ENCODE measurements at regions not wholly inside any gene's neighbourhood (a gene's known extent, or its start where the extent isn't known, plus 50 kb on each side); places are given as distances from the start of the nearest gene placed in this dataset.
"Not testable (repeated sequence)": the region's sequence is repeated elsewhere in the genome, so short reads cannot be mapped to it uniquely, and the experiment has no call there.

DNA sequence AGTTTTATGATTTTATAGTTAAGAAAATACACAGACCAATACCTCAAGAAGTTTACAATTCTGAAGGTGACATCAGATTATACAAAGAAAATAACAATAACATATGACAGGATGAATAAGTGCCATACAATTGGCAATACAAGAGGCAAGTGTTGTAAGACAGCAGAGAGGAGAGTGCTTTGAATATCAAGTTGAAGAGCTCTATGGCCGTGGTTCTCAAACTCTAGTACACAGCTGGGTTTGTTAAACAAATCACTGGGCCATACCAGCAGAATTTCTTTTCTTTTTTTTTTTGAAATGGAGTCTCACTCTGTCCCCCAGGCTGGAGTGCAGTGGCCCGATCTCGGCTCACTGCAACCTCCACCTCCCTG, 167.1 kb upstream of the NECTIN3 start:
- no peak for DNase-seq

DNA sequence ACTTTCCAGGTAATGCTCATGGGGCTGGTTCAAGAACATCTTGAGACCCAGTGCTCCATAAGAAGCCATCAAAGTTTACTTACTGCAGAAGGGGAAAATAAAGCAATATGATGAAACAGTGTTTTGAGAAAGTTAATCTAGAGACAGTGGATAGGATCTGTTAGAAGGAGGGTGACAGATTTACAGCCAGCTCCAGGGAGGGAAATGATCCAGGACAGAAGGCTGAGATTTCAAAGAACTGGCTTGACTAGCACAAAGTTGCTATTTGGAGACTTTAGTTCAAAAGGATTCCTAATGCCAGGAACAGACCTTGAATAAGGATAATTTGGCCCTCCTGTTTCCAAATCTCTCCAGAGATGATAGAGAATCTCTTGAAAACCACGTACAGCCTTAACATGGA, 166.5 kb upstream of the NECTIN3 start:
- DNase-seq, result no peak

DNA sequence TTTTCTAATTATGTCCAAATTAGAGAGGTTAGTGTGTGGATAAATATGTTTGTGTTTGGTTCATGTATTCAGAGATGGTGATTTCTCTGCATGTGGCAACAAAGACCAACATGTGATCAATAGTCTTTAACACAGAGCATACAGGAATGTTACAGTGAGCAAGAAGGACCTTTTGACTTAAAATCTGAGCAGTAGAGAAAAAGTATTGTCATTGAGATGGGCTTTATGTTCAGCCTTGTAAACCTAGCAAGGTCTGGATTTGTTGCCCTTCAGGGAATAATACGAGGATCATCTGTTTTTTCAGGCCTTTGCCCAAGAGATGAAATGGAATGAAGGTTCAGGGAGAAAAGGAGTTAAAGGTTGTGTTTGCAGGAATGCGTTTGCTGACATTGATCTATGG, 161.8 kb upstream of the NECTIN3 start:
- no peak for DNase-seq

DNA sequence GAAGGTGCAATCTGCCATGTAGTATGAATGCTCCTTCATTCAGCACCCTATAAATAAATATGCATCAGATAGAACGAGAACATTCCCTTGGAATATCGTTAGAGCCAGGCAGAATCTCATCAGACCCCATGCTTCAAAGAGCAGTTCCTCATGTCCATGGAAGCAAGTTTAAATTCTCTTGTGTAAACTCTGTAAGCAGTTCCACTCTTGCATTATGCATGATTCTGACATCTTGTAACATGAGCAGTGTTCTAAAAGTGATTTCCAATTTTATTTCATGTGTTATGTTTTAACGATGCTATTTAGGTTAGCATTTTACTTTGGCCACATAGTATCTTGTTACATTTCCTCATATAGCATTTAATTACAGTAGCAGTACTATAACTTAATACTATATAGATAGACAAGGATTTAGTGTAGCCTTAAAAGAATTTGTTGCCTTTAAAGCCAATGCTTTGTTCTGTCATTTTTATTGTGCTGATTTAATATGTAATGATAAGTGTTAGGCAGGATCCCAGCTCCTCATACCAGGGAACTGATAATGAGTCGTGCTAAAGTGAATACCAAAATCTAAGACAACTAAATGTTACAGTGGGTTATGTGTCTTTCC, 161.2 kb upstream of the NECTIN3 start:
- DNase-seq, result peak; percentile 11

DNA sequence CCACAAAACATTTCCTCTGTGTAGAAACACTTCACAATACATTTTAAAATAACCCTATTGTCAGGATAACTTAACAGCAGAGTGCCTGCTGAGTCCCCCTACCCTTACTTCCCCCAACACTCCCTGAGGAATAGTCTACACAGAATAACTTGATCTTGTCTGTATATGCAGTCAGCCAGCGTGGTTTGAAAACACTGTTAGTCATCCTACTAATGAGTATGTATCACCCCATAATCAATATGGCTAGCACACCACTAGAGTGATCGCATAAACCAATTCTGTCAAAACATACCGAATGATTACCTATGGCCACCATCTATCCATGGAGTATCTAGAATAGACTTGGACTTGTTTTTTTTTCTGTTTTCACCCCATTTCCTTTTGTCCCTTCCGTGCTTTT, 152.7 kb upstream of the NECTIN3 start:
- no peak for DNase-seq

DNA sequence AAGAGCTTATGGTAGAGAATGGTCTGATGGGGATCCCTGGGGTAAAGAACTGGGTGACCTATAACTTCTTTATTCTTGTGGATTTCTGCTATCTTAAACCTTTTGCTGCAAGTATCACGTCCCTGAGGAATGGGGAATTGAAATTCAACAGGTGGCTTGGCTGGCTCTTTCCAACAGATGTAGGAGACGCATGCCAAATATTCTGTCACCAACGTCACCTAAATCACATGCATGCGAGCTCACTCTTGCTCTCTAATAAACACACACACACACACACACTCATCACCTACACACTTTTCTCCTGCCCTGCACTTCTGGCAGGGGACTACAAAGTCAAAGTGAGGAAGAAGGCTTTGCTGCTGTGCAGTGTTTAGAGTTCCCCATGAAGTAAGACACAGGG, 145.8 kb upstream of the NECTIN3 start:
- no peak for DNase-seq

DNA sequence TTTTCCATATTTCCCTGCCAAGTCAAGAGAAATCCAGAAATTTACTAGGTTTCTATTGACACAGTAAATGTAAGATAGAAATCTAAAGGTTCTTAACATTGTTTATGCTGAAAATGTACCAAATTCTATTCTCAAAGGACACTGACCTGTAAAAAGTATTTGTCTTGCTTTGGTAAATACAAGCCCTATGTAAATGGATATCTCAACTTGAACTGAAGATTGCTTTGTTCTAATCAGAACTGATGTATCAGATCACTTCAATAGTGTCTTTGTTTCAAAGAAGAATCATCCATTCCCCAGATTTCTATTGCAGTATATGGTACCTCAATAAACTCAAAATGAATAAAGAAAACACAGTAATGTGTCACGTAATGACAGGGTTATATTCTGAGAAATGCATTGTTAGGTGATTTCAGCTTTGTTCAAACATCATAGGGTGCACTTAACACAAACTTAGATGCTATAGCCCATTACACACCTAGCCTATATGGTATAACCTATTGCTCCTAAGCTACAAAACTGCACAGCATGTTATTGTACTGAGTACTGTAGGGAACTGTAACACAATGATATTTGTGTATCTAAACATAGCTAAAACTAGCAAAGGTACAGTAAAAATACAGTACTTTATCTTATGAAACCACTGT, 143.5 kb upstream of the NECTIN3 start:
- no peak for DNase-seq

DNA sequence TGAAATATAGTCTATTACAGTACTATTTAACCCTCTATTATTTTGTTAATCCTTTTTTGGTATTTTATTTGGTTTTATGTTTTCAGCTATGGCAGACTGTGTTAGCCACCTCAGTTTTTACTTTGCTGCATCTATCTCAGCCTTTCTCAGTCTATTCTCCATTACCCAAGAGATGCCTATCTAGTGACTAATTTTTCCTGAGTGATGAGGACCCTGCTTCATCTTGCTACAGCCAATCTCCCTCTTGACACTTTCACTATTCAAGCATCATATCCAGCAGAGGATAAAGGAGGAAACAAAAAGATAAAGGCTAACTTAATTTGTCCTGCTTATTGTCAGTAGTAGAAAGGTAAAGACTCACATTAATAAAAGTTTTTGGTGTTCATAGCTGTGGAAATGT, 141.8 kb upstream of the NECTIN3 start:
- peak; percentile 35 for DNase-seq

DNA sequence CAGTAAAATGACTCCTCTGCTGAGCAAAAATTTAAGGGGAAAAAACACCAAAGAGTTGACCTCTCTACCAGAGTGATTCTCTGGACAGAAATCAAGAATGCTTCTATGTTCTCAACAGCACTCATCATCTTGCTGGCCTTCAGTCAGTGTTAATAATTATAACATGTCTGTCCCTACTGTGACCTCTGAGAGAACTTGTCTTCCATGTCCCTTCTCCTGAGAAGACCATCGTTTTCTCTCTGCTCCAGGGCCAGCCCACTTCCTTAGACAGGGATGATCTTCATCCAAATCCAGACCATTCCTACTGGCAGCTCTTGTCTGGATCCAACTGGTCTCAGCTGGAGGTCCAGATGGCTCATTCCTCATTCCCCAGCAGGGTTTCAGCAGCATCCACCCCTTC, 139.0 kb upstream of the NECTIN3 start:
- peak; percentile 70 for DNase-seq

DNA sequence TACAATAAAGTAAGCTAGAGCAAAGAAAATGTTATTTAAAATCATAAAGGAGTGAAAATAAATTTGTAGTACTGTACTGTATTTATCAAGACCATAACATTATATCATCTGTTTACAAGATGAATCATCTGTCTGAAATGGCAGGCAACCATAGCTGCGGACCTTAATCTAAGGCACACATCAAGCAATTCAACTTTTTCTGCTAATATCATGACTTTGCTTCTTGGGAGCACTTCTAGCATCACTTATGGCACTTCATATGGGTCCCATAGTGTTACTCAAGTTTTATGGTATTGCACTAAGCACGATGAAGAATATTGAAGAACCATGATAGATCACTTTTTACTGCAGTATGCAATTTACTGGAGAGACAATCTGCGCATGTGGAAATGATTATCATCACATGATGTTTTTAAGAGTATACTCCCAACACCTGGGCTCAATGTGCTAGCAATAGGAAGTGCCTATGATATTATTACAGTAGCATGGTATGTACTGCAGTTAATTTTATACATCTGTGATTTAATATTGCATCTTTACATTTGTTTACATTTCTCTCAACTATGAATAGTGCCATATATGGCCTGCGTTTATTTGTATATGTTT, 137.7 kb upstream of the NECTIN3 start:
- peak; percentile 70 for DNase-seq

DNA sequence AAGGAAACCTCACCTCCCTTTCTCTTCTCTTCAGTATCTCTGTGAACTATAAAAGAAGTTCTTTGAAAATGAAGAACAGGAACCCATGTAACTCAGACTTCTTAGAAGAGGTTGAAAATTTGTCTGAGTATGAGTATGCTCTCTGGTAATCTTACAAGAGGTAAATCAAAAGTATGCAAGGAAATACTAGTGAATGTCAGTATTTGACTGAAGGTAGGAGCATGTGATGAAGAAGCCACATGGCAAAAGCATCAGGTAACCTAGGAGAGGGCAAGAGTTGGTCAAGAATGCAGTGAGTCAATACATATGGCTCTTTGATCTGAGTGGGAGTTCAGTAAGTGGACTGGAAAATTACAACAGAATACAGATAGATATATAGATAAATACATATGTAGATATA, 133.0 kb upstream of the NECTIN3 start:
- no peak for DNase-seq

DNA sequence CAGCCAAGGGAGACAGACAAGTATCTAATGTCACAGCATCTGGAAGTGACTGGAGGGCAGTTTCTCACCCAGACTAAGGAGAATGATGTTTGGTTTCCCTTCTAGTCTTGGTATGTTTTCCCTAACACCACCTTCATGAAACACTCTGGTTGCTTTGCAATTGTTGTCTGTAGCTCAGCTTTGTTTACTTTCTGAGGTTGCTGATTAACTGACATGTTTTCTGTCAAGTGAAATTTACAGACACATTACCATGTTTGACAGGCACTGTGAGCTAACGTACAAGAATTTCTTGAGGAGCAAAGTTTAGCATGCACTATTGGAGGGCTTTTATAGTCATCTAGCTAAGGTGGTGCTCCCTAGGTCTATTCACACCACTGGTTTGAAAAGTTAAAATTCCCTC, 131.6 kb upstream of the NECTIN3 start:
- DNase-seq, result no peak

DNA sequence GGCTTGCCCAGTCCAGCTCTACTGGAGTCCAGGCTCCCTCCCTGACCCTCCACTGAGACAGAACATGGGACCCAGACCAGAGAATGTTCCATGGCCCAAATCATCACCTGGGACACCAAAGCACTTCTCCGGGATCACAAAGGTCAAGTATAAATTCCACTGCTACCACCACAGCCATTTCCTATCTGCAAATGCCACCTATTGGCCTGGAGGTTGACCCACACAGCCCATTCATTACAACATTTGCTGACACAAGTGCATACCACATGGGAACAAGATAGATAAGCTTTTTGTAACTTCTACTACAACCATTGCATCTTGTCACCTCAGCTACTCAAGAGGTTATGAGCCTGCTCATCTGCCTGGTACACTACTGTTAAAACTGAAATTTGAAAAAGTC, 126.8 kb upstream of the NECTIN3 start:
- DNase-seq, result no peak

DNA sequence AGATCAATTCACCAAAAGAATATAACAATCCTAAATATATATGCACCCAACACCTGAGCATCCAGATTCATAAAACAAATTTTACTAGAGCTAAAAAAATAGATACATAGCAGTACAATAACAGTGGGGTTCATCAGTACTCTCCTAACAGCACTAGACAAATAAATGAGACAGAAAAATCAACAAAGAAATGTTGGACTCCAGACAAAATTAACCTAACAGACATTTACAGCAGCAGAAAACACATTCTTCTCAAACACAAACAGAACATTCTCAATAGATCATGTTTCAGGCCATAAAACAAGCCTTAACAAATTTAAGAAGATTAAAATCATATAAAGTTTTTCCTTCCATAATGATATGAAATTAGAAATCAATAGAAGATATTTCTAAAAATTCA, 124.8 kb upstream of the NECTIN3 start:
- DNase-seq, result no peak

DNA sequence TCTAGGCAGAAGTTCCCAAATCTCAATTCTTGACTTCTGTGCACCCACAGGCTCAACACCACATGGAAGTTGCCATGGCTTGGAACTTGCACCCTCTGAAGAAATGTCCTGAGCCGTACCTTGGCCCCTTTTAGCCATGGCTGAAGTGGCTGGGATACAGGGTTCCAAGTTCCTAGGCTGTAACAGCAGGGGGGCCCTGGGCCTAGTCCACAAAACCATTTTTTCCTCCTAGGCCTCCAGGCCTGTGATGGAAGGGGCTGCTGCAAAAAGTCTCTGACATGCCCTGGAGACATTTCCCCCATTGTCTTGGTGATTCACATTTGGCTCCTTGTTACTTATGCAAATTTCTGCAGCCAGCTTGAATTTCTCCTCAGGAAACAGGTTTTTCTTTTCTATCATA, 122.4 kb upstream of the NECTIN3 start:
- not testable (repeated sequence) for DNase-seq

DNA sequence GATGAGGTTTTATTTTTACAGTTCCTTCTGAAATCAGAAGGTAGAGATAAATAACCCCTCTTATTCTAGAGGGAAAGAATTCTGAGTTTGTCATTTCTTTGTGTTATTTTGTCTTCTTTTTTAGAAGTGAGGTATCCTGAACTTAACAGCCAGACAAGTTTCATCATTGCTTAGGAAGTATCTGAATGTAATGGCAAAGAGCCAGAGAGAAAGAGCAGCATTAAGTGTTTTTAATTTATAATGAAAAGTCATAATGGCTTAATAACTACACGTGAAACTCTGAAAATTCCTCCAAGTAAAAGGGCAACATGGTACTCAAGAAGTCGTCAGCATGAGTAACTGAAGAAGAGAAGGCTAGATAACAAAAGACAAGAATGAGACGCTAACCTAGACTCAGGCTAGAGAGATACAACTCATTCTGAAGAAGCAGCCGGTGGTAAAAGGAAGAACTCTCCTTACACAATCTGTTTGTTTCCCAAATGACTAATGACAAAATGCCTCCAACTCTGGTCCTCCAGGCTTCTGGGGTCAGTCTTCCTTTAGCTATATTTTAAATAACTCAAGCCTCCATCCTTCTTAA, 116.2 kb upstream of the NECTIN3 start:
- DNase-seq, result peak; percentile 45

DNA sequence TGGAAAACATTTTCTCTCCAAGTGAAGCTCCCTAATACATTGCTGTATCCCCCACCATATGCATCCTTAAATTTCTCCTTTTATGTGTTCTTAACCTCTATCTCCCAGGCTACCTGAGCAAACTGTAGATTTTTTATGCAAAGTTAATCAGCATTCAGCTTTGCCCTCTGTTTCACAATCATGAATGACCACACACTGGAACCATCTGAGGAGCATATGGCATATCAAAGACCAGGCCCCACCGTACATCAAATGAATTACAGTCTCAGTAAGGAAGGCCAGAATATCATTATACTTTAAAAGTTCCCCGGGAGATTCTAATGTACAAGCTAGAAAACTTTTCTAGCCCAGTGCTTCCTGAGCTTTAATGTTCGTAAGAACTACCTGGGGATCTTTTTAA, 115.5 kb upstream of the NECTIN3 start:
- no peak for DNase-seq

DNA sequence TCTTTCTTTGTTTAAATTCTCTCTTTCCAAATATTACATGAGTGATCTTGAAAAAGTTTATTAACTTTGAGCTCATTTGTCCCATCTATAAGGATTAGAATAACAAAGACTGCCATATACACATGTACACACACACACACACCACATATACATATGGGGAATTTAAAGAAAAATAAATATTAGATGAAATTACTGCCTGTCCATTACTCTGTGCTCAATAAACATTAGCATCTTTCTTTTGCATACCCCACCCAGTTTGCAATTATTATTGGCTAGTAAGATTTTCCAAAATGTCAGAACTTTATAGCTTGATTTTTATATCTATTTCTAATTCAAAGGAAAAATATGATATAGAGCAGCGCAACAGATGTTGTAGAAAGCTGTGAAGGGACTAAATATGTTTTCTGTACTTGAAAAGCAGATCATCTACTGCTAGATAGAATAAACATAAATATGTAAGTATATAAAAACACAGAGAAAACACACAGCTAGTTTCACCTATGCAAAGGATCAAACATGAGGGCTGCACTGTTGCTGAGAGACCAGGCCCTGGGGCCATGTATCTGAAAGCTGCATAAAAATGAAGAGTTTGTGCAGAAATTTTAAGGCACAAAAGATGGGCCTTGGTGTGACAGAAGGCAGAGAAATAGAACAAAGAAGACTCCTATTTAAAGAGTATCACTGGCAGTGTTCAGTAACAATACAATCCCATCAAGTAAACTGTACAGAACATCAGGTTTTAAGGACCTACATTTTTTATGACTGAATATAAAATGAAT, 114.2 kb upstream of the NECTIN3 start:
- no peak for DNase-seq

DNA sequence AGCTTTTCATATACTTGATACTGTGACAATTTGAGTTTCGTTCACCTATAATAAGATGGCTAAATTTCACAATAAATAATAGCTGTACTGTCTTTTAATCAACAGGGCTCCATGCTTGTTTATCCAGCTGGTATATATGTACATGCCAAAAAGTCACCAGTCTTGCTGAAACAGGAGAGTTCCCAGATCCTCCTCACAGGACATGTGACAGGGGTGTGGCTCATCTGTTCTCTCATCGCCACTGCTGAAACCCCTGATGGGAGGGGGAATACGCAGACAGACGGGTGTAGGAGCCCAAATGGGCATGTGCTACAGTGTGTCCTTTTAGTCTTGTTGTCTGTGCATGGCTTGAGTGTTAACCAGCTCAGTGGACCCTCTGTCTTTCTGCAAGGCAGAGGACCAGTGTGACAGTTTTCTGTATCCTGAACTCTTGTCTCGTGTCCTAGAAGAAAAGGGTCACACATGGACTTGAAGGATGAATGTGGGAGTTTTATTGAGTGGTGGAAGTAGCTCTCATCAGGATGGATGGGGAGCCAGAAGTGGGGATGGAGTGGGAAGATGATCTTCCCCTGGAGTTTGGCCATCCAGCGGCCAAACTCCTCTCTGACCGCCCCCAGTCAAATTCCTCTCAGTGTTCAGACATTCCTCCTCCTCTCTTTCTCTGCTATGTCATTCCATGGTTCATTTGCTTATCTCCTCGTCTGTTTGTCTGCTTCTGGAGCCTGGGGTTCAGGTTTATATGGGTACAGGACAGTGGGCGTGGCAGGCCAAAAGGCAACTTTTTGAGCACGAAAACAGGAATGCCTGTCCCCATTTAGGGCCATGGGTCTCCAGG, 113.1 kb upstream of the NECTIN3 start:
- no peak for DNase-seq

DNA sequence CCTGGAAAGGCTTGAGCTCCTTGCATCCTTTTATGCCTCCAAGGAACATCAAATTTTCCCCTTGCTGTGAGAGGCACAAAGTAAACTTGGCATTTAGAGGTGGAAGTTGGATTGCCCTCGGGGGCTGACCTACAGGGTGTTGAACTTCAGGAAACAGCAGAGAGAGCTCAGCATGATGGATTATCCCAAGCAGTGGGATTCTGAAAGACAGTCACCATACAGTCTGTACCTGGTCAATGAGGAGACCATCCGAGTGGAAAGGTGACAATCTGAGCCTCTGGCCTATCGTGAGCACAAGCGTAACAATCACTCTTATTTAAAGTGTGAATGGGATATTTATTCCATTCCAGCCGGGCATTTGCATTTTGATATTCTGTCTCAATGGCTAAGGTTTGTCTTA, 105.6 kb upstream of the NECTIN3 start:
- DNase-seq, result no peak

DNA sequence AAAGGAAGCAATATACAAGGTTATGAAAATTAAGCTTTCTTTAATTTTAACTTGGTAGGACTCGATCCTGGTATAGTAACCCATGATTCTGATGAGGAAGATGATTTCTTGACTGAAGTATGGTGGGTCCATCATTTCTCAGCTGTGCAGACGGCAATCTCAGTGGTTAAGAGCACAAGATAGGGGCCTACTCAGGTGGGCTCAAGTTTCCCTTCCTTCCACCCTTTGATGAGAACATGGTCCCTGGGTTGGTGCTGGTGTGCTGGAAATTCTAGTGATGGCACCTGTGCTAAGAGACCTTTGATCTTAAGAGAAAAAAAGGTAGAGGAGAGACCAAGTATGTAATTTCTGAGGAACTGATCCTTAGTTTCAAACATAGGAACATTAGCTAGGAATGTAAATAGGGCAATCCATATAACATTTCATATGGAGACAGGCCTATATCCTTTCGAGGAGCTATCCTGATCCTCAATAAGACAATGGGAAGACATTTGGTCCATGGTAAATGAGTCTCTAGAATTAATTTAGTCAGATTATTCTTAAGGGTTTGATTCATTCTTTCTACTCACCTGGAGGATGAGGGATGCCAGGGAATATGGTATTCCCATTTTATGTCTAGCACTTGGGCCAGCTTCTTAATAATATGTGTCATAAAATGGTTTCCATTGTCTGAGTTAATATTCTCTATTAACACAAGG, 104.5 kb upstream of the NECTIN3 start:
- no peak for DNase-seq

DNA sequence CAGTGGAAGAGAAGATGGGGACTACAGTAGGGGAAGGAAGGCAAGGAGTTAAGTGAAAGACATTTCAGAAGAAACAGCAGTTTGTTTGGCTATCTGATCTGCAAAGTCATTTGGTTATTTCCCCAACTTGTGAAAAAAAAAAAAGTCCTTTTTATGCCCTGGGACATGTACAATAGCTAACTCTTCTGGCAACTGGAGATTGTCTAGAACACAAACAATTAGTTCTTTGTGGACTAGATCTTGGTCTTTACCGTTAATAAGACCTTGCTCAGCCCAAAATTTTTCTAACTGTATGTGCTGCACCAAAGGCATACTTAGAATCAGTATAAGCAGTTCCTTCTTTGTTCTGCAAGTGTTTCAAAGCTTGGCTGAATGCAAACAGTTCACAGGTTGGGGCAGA, 103.5 kb upstream of the NECTIN3 start:
- no peak for DNase-seq

All from fibroblast of skin of abdomen (primary cell).